ENCODE measurements at regions not wholly inside any gene's neighbourhood (a gene's known extent, or its start where the extent isn't known, plus 50 kb on each side); places are given as distances from the start of the nearest gene placed in this dataset.

GRCh38 chr13:53250977-53251376 is 222.4 kb downstream of the OLFM4 start:
- Histone ChIP-seq H3K36me3 (no peaks in the 10 kb centered on the region), H3K4me3 (no peak overlapping the region), H3K27me3 (no peaks in the 10 kb centered on the region), H3K27ac (no peak overlapping the region), H3K9me3 (no peaks in the 10 kb centered on the region), H3K4me1 (no peaks in the 10 kb centered on the region)
- no peak for TF ChIP-seq CTCF (IDR thresholded peaks at IDR 0.05)
- no peak for DNase-seq

- DNase-seq, result no peak
- Histone ChIP-seq H3K27me3 (no peaks in the 10 kb centered on the region), H3K9me3 (no peaks in the 10 kb centered on the region), H3K27ac (no peak overlapping the region), H3K4me1 (no peaks in the 10 kb centered on the region), H3K36me3 (no peaks in the 10 kb centered on the region), H3K4me3 (no peak overlapping the region)
- TF ChIP-seq CTCF (IDR thresholded peaks at IDR 0.05) (no peak), POLR2A (IDR thresholded peaks at IDR 0.05) (no peak)
These were observed 225.9 kb downstream of the OLFM4 start for GRCh38 chr13:53254500-53254899.

- Histone ChIP-seq H3K4me3 (no peak overlapping the region), H3K27me3 (no peaks in the 10 kb centered on the region), H3K4me1 (no peaks in the 10 kb centered on the region), H3K27ac (no peak overlapping the region), H3K9me3 (no peaks in the 10 kb centered on the region), H3K36me3 (no peaks in the 10 kb centered on the region)
- TF ChIP-seq CTCF (IDR thresholded peaks at IDR 0.05) (no peak), POLR2A (IDR thresholded peaks at IDR 0.05) (no peak)
- no peak for DNase-seq
These were observed 227.2 kb downstream of the OLFM4 start for GRCh38 chr13:53255795-53256194.

- no peaks in the 10 kb centered on the region for H3K27me3 ChIP-seq
- no peak overlapping the region for H3K4me3 ChIP-seq
- no peak overlapping the region for H3K27ac ChIP-seq
- no peaks in the 10 kb centered on the region for H3K4me1 ChIP-seq
- no peak for DNase-seq
- H3K36me3 ChIP-seq, result no peaks in the 10 kb centered on the region
- no peaks in the 10 kb centered on the region for H3K9me3 ChIP-seq
- no peak for TF ChIP-seq CTCF (IDR thresholded peaks at IDR 0.05)
- TF ChIP-seq POLR2A (IDR thresholded peaks at IDR 0.05), result no peak
These were observed 232.0 kb downstream of the OLFM4 start for GRCh38 chr13:53260594-53260993.

- TF ChIP-seq CTCF (IDR thresholded peaks at IDR 0.05) (no peak), POLR2A (IDR thresholded peaks at IDR 0.05) (no peak)
These were observed 236.3 kb downstream of the OLFM4 start for GRCh38 chr13:53264751-53265385.

GRCh38 chr13:53266757-53267156 is 238.1 kb downstream of the OLFM4 start:
- TF ChIP-seq POLR2A (IDR thresholded peaks at IDR 0.05), result no peak
- TF ChIP-seq CTCF (IDR thresholded peaks at IDR 0.05), result no peak
- Histone ChIP-seq H3K36me3 (no peaks in the 10 kb centered on the region), H3K4me3 (no peak overlapping the region), H3K4me1 (no peaks in the 10 kb centered on the region), H3K27me3 (no peaks in the 10 kb centered on the region), H3K27ac (no peak overlapping the region), H3K9me3 (no peaks in the 10 kb centered on the region)
- DNase-seq, result no peak

More at GRCh38 chr13:53264751-53265385, 236.3 kb downstream of the OLFM4 start:
- H3K4me3 ChIP-seq, result no peak overlapping the region
- no peaks in the 10 kb centered on the region for H3K27me3 ChIP-seq
- no peaks in the 10 kb centered on the region for H3K4me1 ChIP-seq
- H3K27ac ChIP-seq, result no peak overlapping the region
- no peaks in the 10 kb centered on the region for H3K9me3 ChIP-seq
- DNase-seq, result no peak
- H3K36me3 ChIP-seq, result no peaks in the 10 kb centered on the region
